DND-41 (cell line): ENCODE measurements at regions not wholly inside any gene's neighbourhood (a gene's known extent, or its start where the extent isn't known, plus 50 kb on each side); places are given as distances from the start of the nearest gene placed in this dataset.

Experiments
- ATAC-seq: fragments of 200-7000 bp; cut with Tn5 transposase; 3 replicates; pipeline ENCODE4 v1.9.1; 2021; ENCODE audit warnings: low read depth; ENCODE audit not compliant: insufficient read depth
- DNase-seq: peaks from one replicate; pipeline ENCODE4 v3.0.0-alpha.2; 2020
- H2AFZ ChIP-seq: 2 replicates; pipeline ENCODE4 v1.6.0; 2012; ENCODE audit warnings: low read depth, low read length
- H3K27ac ChIP-seq: 2 replicates; pipeline ENCODE4 v1.5.1; 2012; ENCODE audit warnings: low read length, inconsistent platforms
- H3K27me3 ChIP-seq: fragments of 200-600 bp; sonication (generic); 2 replicates; pipeline ENCODE4 v1.6.0; 2012; ENCODE audit warnings: low read length, mild to moderate bottlenecking, inconsistent platforms; ENCODE audit not compliant: insufficient read depth, poor library complexity
- H3K36me3 ChIP-seq: 2 replicates; pipeline ENCODE4 v1.5.1; 2012; ENCODE audit warnings: low read length, inconsistent platforms; ENCODE audit not compliant: insufficient read depth
- H3K4me1 ChIP-seq: 2 replicates; pipeline ENCODE4 v1.5.1; 2012; ENCODE audit warnings: mild to moderate bottlenecking, low read length; ENCODE audit not compliant: insufficient read depth
- H3K4me2 ChIP-seq: 2 replicates; pipeline ENCODE4 v1.6.0; 2012; ENCODE audit warnings: mild to moderate bottlenecking, moderate library complexity, low read length, inconsistent platforms; ENCODE audit not compliant: insufficient read depth
- H3K4me3 ChIP-seq, 2 experiments: fragments of 200-600 bp in 1 of 2; shearing (Covaris generic) in 1 of 2; 2 replicates each; pipeline ENCODE4 v1.5.1; 2012 to 2016; ENCODE audit warnings: inconsistent platforms in 2 of 2, low read length in 2 of 2, mild to moderate bottlenecking in 2 of 2, low read depth in 1 of 2, moderate library complexity in 1 of 2
- H3K79me2 ChIP-seq: 2 replicates; pipeline ENCODE4 v1.6.0; 2012; ENCODE audit warnings: low read length, inconsistent platforms; ENCODE audit not compliant: insufficient read depth
- H3K9ac ChIP-seq: 2 replicates; pipeline ENCODE4 v1.6.0; 2012; ENCODE audit warnings: low read depth, mild to moderate bottlenecking, inconsistent platforms, low read length, moderate library complexity
- H3K9me3 ChIP-seq: 2 replicates; pipeline ENCODE4 v1.5.1; 2012; ENCODE audit warnings: low read length, moderate library complexity, mild to moderate bottlenecking, inconsistent platforms; ENCODE audit not compliant: insufficient read depth, severe bottlenecking
- H4K20me1 ChIP-seq: 2 replicates; pipeline ENCODE4 v1.6.0; 2012; ENCODE audit warnings: low read length; ENCODE audit not compliant: insufficient read depth
- EZH2 ChIP-seq: IDR thresholded peaks from 3 replicates; pipeline ENCODE4 v1.6.1; 2012; ENCODE audit warnings: borderline replicate concordance, low read depth, mild to moderate bottlenecking, moderate library complexity, low read length, inconsistent platforms; ENCODE audit not compliant: severe bottlenecking
- TF ChIP-seq, protein P1 (sequence below): IDR thresholded peaks from 2 replicates; pipeline ENCODE4 v1.5.1; 2012; ENCODE audit warnings: borderline replicate concordance, low read length, moderate library complexity, mild to moderate bottlenecking; ENCODE audit not compliant: poor library complexity, severe bottlenecking; ENCODE audit errors: extremely low read depth

DNA sequence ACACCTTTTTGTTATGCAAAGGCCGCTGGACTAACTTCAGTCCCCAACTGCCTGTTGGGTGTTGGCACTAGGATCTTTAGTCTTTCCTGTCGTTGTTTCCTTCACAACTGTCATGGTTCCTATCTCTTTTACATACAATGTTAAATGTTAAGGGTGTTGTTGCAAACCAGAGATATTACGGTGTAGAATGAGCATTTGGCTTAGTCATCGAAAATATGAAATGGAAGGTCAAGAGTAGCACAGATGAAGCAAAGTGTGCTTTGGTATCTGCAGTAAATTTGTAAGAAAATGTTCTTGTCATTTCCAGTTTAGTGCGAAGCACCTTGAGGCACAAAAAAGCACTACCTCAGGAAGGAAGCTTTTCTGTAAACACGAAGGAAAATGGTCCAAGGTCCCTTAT, 751.3 kb upstream of the LRFN5 start:
- DNase-seq = no peak
- Histone ChIP-seq H3K4me3 (no peak overlapping the region), H3K36me3 (no peaks in the 10 kb centered on the region)

DNA sequence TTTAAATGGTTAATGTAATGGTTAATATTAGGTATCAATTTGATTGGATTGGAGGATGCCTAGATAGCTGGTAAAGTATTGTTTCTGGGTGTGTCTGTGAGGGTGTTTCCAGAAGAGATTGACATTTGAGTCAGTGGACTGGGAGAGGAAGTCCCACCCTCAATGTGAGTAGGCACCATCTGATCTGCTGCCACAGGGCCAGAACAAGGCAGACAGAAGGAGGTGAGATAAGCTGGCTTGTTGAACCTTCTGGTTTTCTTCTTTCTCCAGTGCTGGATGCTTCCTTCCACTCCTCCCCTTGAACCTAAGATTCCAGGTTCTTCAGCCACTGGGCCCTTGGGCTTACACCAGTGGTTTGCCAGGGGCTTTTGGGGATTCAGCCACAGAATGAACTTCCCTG, 756.5 kb upstream of the LRFN5 start:
- H2AFZ ChIP-seq = no peak overlapping the region
- TF ChIP-seq, protein P1, sequence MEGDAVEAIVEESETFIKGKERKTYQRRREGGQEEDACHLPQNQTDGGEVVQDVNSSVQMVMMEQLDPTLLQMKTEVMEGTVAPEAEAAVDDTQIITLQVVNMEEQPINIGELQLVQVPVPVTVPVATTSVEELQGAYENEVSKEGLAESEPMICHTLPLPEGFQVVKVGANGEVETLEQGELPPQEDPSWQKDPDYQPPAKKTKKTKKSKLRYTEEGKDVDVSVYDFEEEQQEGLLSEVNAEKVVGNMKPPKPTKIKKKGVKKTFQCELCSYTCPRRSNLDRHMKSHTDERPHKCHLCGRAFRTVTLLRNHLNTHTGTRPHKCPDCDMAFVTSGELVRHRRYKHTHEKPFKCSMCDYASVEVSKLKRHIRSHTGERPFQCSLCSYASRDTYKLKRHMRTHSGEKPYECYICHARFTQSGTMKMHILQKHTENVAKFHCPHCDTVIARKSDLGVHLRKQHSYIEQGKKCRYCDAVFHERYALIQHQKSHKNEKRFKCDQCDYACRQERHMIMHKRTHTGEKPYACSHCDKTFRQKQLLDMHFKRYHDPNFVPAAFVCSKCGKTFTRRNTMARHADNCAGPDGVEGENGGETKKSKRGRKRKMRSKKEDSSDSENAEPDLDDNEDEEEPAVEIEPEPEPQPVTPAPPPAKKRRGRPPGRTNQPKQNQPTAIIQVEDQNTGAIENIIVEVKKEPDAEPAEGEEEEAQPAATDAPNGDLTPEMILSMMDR = no peak
- TF ChIP-seq EZH2 = no peak
- no peaks in the 10 kb centered on the region for H3K27me3 ChIP-seq

More for the DNA sequence above, 751.3 kb upstream of the LRFN5 start:
- no peak overlapping the region for H3K4me2 ChIP-seq
- H3K27ac ChIP-seq = no peak overlapping the region
- H4K20me1 ChIP-seq = no peaks in the 10 kb centered on the region
- no peaks in the 10 kb centered on the region for H3K79me2 ChIP-seq
- peaks cover 7% of the 10 kb centered on the region for H3K9me3 ChIP-seq
- no peak overlapping the region for H2AFZ ChIP-seq
- ATAC-seq = no peak
- TF ChIP-seq, protein P1 = no peak
- no peak for TF ChIP-seq EZH2
- H3K9ac ChIP-seq = no peak overlapping the region
- H3K27me3 ChIP-seq = no peaks in the 10 kb centered on the region
- no peaks in the 10 kb centered on the region for H3K4me1 ChIP-seq

DNA sequence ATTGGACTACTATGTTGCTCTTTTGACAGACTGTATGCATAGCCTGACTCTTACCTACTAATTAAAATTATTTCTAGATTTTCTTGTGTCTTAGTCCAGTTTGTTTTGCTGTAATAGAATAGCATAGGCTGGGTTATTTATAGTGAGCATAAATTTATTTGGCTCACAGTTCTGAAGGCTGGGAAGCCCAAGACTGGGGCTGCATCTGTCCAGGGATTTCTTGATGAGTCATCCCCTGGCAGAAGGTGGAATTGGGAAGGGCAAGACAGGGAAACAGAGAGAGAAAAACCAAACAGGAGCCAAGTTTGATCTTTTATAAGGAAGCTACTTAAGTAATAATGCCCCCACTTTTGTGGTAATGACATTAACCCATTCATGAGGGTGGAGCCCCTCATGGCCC, 759.2 kb upstream of the LRFN5 start:
- no peaks in the 10 kb centered on the region for H4K20me1 ChIP-seq
- TF ChIP-seq, protein P1 = no peak
- no peak for TF ChIP-seq EZH2
- H3K27me3 ChIP-seq = no peaks in the 10 kb centered on the region
- no peak for ATAC-seq
- H2AFZ ChIP-seq = no peak overlapping the region
- DNase-seq = no peak
- H3K36me3 ChIP-seq = no peaks in the 10 kb centered on the region
- no peak overlapping the region for H3K27ac ChIP-seq
- H3K79me2 ChIP-seq = no peaks in the 10 kb centered on the region
- no peak overlapping the region for H3K4me3 ChIP-seq
- no peak overlapping the region for H3K4me2 ChIP-seq
- H3K4me1 ChIP-seq = no peaks in the 10 kb centered on the region
- no peak overlapping the region for H3K9ac ChIP-seq
- no peaks in the 10 kb centered on the region for H3K9me3 ChIP-seq

More for the DNA sequence above, 756.5 kb upstream of the LRFN5 start:
- H3K9ac ChIP-seq = no peak overlapping the region
- no peak for ATAC-seq
- no peak overlapping the region for H3K27ac ChIP-seq
- no peaks in the 10 kb centered on the region for H3K36me3 ChIP-seq
- H3K4me2 ChIP-seq = no peak overlapping the region
- no peak overlapping the region for H3K4me3 ChIP-seq
- no peaks in the 10 kb centered on the region for H3K79me2 ChIP-seq
- no peaks in the 10 kb centered on the region for H4K20me1 ChIP-seq
- no peak for DNase-seq
- no peaks in the 10 kb centered on the region for H3K4me1 ChIP-seq
- no peaks in the 10 kb centered on the region for H3K9me3 ChIP-seq

DNA sequence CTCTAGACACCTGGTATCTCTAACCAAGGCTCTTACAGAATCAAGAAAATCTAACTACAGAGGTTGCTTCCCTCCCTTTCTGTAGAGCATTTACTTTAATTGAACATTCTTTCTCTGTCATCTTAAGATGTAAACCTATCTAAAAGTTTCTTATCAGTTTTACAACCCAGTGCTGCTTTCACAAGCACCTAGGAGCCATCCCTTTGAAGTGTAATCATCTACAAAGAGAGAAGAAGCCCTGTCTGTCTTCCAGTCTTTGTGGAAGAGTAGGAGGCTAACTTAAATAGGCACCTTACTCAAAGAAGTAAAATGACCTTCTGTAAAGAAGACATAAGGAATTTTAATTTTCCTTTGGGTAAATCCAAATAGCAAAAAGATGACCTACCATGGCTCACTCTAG, 763.9 kb upstream of the LRFN5 start:
- H2AFZ ChIP-seq = no peak overlapping the region
- H3K27me3 ChIP-seq = no peaks in the 10 kb centered on the region
- DNase-seq (no peak), ATAC-seq (no peak)
- no peaks in the 10 kb centered on the region for H3K36me3 ChIP-seq
- no peaks in the 10 kb centered on the region for H3K9me3 ChIP-seq
- no peaks in the 10 kb centered on the region for H3K4me1 ChIP-seq
- TF ChIP-seq, protein P1 = no peak
- TF ChIP-seq EZH2 = no peak
- H3K4me2 ChIP-seq = no peak overlapping the region
- H3K9ac ChIP-seq = no peak overlapping the region
- no peaks in the 10 kb centered on the region for H3K79me2 ChIP-seq
- H3K4me3 ChIP-seq = no peak overlapping the region
- H3K27ac ChIP-seq = no peak overlapping the region
- H4K20me1 ChIP-seq = no peaks in the 10 kb centered on the region
